ENCODE measurements at regions not wholly inside any gene's neighbourhood (a gene's known extent, or its start where the extent isn't known, plus 50 kb on each side); places are given as distances from the start of the nearest gene placed in this dataset.
A peak's percentile ranks its signal among the peaks of the same experiment; 100 is the strongest.

GRCh38 chr13:73718246-73718645, 416.0 kb downstream of the KLF12 start:
- H3K9ac ChIP-seq (ENCODE audit: low read length): no peak overlapping the region
- H3K27me3 ChIP-seq (replicated peaks; ENCODE audit: control insufficient read depth, insufficient read depth, low read length): no peaks in the 10 kb centered on the region
- DNase-seq (ENCODE audit: low read depth): no peak
- H3K36me3 ChIP-seq (ENCODE audit: control insufficient read depth, insufficient read depth, low read length, severe bottlenecking): peaks cover 4% of the 10 kb centered on the region
- no peak overlapping the region for H3K4me3 ChIP-seq (ENCODE audit: low read length)
- peaks cover 6% of the 10 kb centered on the region for H3K4me1 ChIP-seq (ENCODE audit: control insufficient read depth, insufficient read depth, low read length)
- no peaks in the 10 kb centered on the region for H3K9me3 ChIP-seq (ENCODE audit: control insufficient read depth, low read length)

DNA sequence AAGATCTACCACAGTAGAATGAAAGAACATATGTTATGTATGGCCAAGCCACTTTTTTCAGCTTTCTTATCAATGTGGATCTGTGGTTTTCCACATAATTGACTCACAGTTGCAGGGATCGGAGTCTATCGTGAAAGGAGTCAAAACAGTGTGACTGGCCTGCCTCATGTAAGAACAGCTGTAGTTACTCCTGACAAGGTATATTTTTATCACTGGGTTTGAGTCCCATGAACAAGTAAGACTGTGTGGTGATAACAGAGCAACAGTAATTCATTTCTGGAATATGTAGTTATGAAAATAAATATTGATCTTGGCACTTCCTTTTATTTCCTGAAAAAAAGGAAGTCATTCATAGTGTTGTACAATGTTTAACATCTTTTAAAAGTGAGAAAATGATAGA, 416.6 kb downstream of the KLF12 start:
- no peak overlapping the region for H3K4me3 ChIP-seq (ENCODE audit: low read length)

GRCh38 chr13:73715911-73716510, 418.2 kb downstream of the KLF12 start:
- Histone ChIP-seq H3K9me3 (ENCODE audit: control insufficient read depth, low read length) (no peaks in the 10 kb centered on the region), H3K27me3 (replicated peaks; ENCODE audit: control insufficient read depth, insufficient read depth, low read length) (no peaks in the 10 kb centered on the region), H3K4me1 (ENCODE audit: control insufficient read depth, insufficient read depth, low read length) (no peaks in the 10 kb centered on the region), H3K36me3 (ENCODE audit: control insufficient read depth, insufficient read depth, low read length, severe bottlenecking) (peaks cover 9% of the 10 kb centered on the region), H3K4me3 (ENCODE audit: low read length) (no peak overlapping the region), H3K9ac (ENCODE audit: low read length) (no peak overlapping the region)
- DNase-seq (ENCODE audit: low read depth): no peak

More for the DNA sequence above, 416.6 kb downstream of the KLF12 start:
- peaks cover 6% of the 10 kb centered on the region for H3K4me1 ChIP-seq (ENCODE audit: control insufficient read depth, insufficient read depth, low read length)
- peak; percentile 52 for DNase-seq (ENCODE audit: low read depth)
- H3K27me3 ChIP-seq (replicated peaks; ENCODE audit: control insufficient read depth, insufficient read depth, low read length): no peaks in the 10 kb centered on the region
- no peaks in the 10 kb centered on the region for H3K9me3 ChIP-seq (ENCODE audit: control insufficient read depth, low read length)
- no peak overlapping the region for H3K9ac ChIP-seq (ENCODE audit: low read length)
- H3K36me3 ChIP-seq (ENCODE audit: control insufficient read depth, insufficient read depth, low read length, severe bottlenecking): peaks cover 9% of the 10 kb centered on the region

GRCh38 chr13:73715114-73715910, 418.9 kb downstream of the KLF12 start:
- Histone ChIP-seq H3K4me3 (ENCODE audit: low read length) (no peak overlapping the region), H3K27me3 (replicated peaks; ENCODE audit: control insufficient read depth, insufficient read depth, low read length) (no peaks in the 10 kb centered on the region), H3K9me3 (ENCODE audit: control insufficient read depth, low read length) (no peaks in the 10 kb centered on the region), H3K4me1 (ENCODE audit: control insufficient read depth, insufficient read depth, low read length) (no peaks in the 10 kb centered on the region), H3K9ac (ENCODE audit: low read length) (no peak overlapping the region), H3K36me3 (ENCODE audit: control insufficient read depth, insufficient read depth, low read length, severe bottlenecking) (peaks cover 9% of the 10 kb centered on the region)
- no peak for DNase-seq (ENCODE audit: low read depth)

DNA sequence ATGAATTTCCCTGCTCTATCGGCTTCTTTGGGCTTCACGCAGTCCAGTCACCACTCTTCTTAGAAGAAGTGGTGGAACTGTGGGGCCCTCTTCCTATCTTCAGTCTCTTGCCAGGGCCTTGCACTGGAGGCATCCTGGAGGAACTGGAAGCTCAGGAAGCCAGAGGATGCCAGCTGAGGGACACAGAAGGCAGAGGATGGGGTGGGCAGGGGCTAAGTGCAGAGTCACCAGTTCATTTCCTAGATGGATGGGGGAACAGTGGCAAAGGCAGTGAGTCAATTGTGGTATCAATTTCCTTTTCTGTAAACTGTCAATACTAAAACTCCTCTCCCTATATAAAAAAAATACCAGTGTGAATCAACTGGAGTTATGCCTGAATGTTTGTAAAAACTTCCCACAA, 419.7 kb downstream of the KLF12 start:
- Histone ChIP-seq H3K4me1 (ENCODE audit: control insufficient read depth, insufficient read depth, low read length) (no peaks in the 10 kb centered on the region), H3K36me3 (ENCODE audit: control insufficient read depth, insufficient read depth, low read length, severe bottlenecking) (peaks cover 9% of the 10 kb centered on the region), H3K9me3 (ENCODE audit: control insufficient read depth, low read length) (no peaks in the 10 kb centered on the region), H3K4me3 (ENCODE audit: low read length) (no peak overlapping the region), H3K9ac (ENCODE audit: low read length) (no peak overlapping the region), H3K27me3 (replicated peaks; ENCODE audit: control insufficient read depth, insufficient read depth, low read length) (no peaks in the 10 kb centered on the region)
- DNase-seq (ENCODE audit: low read depth): no peak

DNA sequence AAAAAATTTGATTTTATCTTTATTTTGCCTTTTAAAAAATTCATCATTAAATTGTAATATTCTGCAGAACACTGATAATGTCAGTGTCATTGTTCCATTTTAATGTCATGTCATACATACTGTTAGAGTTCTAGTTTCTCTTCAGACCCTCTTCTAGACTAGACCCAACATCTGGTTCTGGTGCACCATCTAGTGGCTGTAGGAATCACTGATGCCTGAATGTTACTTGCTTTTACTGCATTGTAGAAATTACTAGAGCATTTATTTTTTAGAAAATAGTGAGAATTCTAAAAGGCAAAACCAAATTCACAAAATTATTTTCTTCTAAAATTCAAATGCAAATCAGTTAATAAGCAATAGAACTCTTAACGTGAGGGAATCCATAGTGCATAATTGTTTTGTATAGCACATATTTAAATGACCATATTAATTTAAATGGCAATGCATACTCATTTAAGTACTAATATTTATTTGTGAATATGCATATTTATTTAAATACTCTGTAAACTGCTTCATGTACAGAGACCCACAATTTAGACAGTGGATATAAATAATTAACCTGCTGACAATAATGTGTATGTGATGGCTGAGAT, 425.7 kb downstream of the KLF12 start:
- peak; percentile 88 for DNase-seq (ENCODE audit: low read depth)
- Histone ChIP-seq H3K4me3 (ENCODE audit: low read length) (no peak overlapping the region), H3K27me3 (replicated peaks; ENCODE audit: control insufficient read depth, insufficient read depth, low read length) (no peaks in the 10 kb centered on the region), H3K36me3 (ENCODE audit: control insufficient read depth, insufficient read depth, low read length, severe bottlenecking) (peaks cover 7% of the 10 kb centered on the region), H3K9me3 (ENCODE audit: control insufficient read depth, low read length) (no peaks in the 10 kb centered on the region), H3K4me1 (ENCODE audit: control insufficient read depth, insufficient read depth, low read length) (no peaks in the 10 kb centered on the region), H3K9ac (ENCODE audit: low read length) (no peak overlapping the region)

- Histone ChIP-seq H3K4me3 (ENCODE audit: low read length) (no peak overlapping the region), H3K9ac (ENCODE audit: low read length) (no peak overlapping the region), H3K4me1 (ENCODE audit: control insufficient read depth, insufficient read depth, low read length) (no peaks in the 10 kb centered on the region), H3K27me3 (replicated peaks; ENCODE audit: control insufficient read depth, insufficient read depth, low read length) (no peaks in the 10 kb centered on the region), H3K36me3 (ENCODE audit: control insufficient read depth, insufficient read depth, low read length, severe bottlenecking) (no peaks in the 10 kb centered on the region), H3K9me3 (ENCODE audit: control insufficient read depth, low read length) (no peaks in the 10 kb centered on the region)
- no peak for DNase-seq (ENCODE audit: low read depth)
These were observed 429.6 kb downstream of the KLF12 start for GRCh38 chr13:73704587-73704986.

DNA sequence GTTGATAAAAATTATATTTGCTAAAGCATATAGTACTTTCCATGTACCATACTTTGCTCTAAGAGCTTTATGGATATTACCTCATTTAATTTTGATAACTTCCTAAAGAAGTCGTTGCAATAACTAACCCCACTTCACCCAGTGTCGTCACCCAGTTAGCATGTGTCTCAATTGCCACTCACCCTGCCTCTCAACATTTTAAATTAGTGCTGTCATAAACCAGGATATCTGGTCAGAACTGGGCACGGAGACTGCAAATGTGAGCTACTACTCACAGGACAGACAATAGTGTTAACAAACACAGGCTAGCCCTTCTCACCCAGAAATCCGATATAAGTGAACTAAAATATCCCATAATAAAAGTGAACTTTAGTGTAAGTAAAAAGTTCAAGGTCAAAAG, 430.6 kb downstream of the KLF12 start:
- Histone ChIP-seq H3K27me3 (replicated peaks; ENCODE audit: control insufficient read depth, insufficient read depth, low read length) (no peaks in the 10 kb centered on the region), H3K4me3 (ENCODE audit: low read length) (no peak overlapping the region), H3K4me1 (ENCODE audit: control insufficient read depth, insufficient read depth, low read length) (peaks cover 2% of the 10 kb centered on the region), H3K9me3 (ENCODE audit: control insufficient read depth, low read length) (no peaks in the 10 kb centered on the region), H3K36me3 (ENCODE audit: control insufficient read depth, insufficient read depth, low read length, severe bottlenecking) (no peaks in the 10 kb centered on the region), H3K9ac (ENCODE audit: low read length) (no peak overlapping the region)
- no peak for DNase-seq (ENCODE audit: low read depth)

DNA sequence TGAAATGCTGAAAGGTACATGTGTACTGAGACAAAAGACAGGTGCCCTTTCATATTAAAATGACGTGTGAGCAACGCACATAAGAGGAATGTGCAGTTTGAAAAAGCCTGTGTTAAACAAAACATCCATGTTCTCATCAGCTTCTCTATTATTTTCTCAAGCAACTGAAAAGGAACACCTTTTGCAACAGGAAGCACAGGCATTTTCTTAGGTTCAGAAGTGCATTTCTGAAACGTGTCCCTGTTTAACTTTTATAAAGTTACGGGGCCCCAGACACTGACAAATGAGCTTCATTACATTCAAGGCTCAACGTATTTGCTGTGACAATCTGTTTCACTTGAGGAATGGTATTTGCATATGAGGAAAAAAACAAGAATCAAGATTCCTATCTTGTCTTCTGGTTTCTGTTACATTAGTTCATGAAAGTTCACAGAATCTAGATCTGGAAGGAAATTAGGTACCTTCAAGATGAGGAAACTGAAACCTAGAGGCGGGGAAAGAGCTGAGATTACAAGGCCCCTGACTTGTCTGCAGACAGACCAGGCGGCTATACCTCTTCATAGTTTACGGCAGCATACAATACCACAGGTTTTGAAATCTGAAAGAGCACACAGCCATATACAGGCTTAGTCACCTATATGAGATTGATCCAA, 431.7 kb downstream of the KLF12 start:
- no peak for DNase-seq (ENCODE audit: low read depth)
- no peak overlapping the region for H3K9ac ChIP-seq (ENCODE audit: low read length)
- peaks cover 4% of the 10 kb centered on the region for H3K4me1 ChIP-seq (ENCODE audit: control insufficient read depth, insufficient read depth, low read length)
- H3K27me3 ChIP-seq (replicated peaks; ENCODE audit: control insufficient read depth, insufficient read depth, low read length): no peaks in the 10 kb centered on the region
- H3K4me3 ChIP-seq (ENCODE audit: low read length): no peak overlapping the region
- no peaks in the 10 kb centered on the region for H3K36me3 ChIP-seq (ENCODE audit: control insufficient read depth, insufficient read depth, low read length, severe bottlenecking)
- no peaks in the 10 kb centered on the region for H3K9me3 ChIP-seq (ENCODE audit: control insufficient read depth, low read length)

- Histone ChIP-seq H3K4me3 (ENCODE audit: low read length) (no peak overlapping the region), H3K4me1 (ENCODE audit: control insufficient read depth, insufficient read depth, low read length) (peaks cover 4% of the 10 kb centered on the region), H3K27me3 (replicated peaks; ENCODE audit: control insufficient read depth, insufficient read depth, low read length) (no peaks in the 10 kb centered on the region), H3K36me3 (ENCODE audit: control insufficient read depth, insufficient read depth, low read length, severe bottlenecking) (no peaks in the 10 kb centered on the region), H3K9me3 (ENCODE audit: control insufficient read depth, low read length) (no peaks in the 10 kb centered on the region), H3K9ac (ENCODE audit: low read length) (no peak overlapping the region)
- no peak for DNase-seq (ENCODE audit: low read depth)
These were observed 433.0 kb downstream of the KLF12 start for GRCh38 chr13:73701160-73701559.

DNA sequence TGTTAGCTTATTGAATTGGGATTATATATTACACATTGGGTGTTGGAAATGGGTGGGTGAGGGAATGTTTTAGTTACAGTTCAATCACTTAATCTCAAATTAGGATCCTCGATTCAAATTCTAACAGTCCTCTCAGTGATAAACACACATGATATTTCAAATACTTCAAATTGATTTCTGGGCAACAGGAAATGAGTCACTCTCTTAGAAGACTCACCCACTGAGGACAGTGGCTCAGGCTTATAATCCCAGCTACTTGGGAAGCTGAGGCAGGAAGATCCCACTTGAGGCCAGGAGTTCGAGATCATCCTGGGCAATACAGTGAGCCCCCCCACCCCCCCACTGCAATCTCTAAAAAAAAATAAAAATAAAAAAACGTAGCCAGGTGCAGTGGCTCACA, 435.3 kb downstream of the KLF12 start:
- peaks cover 7% of the 10 kb centered on the region for H3K4me1 ChIP-seq (ENCODE audit: control insufficient read depth, insufficient read depth, low read length)
- no peak overlapping the region for H3K9ac ChIP-seq (ENCODE audit: low read length)
- DNase-seq (ENCODE audit: low read depth): no peak
- H3K9me3 ChIP-seq (ENCODE audit: control insufficient read depth, low read length): no peaks in the 10 kb centered on the region
- no peaks in the 10 kb centered on the region for H3K27me3 ChIP-seq (replicated peaks; ENCODE audit: control insufficient read depth, insufficient read depth, low read length)
- H3K4me3 ChIP-seq (ENCODE audit: low read length): no peak overlapping the region
- H3K36me3 ChIP-seq (ENCODE audit: control insufficient read depth, insufficient read depth, low read length, severe bottlenecking): peaks cover 8% of the 10 kb centered on the region
